ENCODE measurements at regions not wholly inside any gene's neighbourhood (a gene's known extent, or its start where the extent isn't known, plus 50 kb on each side); places are given as distances from the start of the nearest gene placed in this dataset.
A peak's percentile ranks its signal among the peaks of the same experiment; 100 is the strongest.

DNA sequence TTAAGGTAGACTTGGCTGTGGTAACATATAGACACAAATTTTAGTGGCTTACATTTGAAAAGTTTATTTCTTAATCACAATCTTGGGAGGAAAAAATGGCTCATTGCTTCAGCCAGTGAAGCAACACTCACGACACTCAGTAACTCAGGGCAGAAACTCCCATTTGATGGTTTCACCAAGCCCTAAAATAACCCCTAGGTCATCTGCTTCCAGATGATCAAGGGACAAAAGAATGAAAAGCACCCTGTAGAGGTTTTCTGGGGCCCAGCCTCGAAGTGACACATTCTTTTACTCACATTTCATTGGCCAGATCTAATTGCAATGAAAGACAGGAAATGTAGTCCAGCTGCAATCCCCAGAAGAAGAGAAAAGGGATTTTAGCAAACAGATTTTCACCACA, 275.9 kb downstream of the TMX3 start:
- Histone ChIP-seq H3K36me3 (ENCODE audit: control insufficient read depth in 2 of 4, insufficient read depth in 4 of 4, low read length in 3 of 4) (no peaks in the 10 kb centered on the region), H3K18ac (ENCODE audit: extremely low read depth, low read length) (no peak overlapping the region), H3K27me3 (replicated peaks in 1 of 4; ENCODE audit: control insufficient read depth in 3 of 4, extremely low read depth in 1 of 4, insufficient read depth in 3 of 4, low read length in 3 of 4) (no peaks in the 10 kb centered on the region), H2BK20ac (ENCODE audit: low read length) (no peak overlapping the region), H4K20me1 (replicated peaks in 1 of 2; ENCODE audit: control insufficient read depth in 1 of 2, insufficient read depth in 2 of 2, low read length in 2 of 2) (no peaks in the 10 kb centered on the region), H3K4me3 (ENCODE audit: extremely low read depth in 1 of 4, insufficient read depth in 2 of 4, low read depth in 3 of 4, low read length in 4 of 4) (no peak overlapping the region), H2BK12ac (ENCODE audit: low read depth, low read length) (no peak overlapping the region), H3K79me1 (ENCODE audit: low read depth, low read length) (no peaks in the 10 kb centered on the region), H3K23me2 (ENCODE audit: low read depth, low read length) (no peaks in the 10 kb centered on the region), H3K79me2 (ENCODE audit: control insufficient read depth in 1 of 2, insufficient read depth in 2 of 2, low read length in 2 of 2) (no peaks in the 10 kb centered on the region), H4K5ac (ENCODE audit: insufficient read length, low read depth, low read length) (no peak overlapping the region), H2BK120ac (replicated peaks; ENCODE audit: low read depth, low read length) (no peak overlapping the region), H2AFZ (ENCODE audit: low read length) (no peak overlapping the region), H3K4ac (replicated peaks; ENCODE audit: insufficient read length, low read depth, low read length) (no peak overlapping the region), H2BK5ac (ENCODE audit: low read depth, low read length) (no peak overlapping the region), H2AK5ac (ENCODE audit: low read depth, low read length) (no peak overlapping the region), H4K91ac (replicated peaks; ENCODE audit: insufficient read length, low read length) (no peak overlapping the region), H3K9ac (replicated peaks in 1 of 4; ENCODE audit: extremely low read depth in 1 of 4, low read depth in 3 of 4, low read length in 3 of 4) (no peak overlapping the region), H3K23ac (ENCODE audit: insufficient read length) (no peak overlapping the region), H3K56ac (replicated peaks; ENCODE audit: insufficient read length, low read depth, low read length) (no peak overlapping the region), H3K27ac (ENCODE audit: low read depth, low read length) (no peak overlapping the region), H3K4me2 (ENCODE audit: insufficient read depth in 1 of 2, low read depth in 2 of 2, low read length in 2 of 2) (no peak overlapping the region; a peak in 1 of 4 replicates), H3K9me3 (ENCODE audit: insufficient read depth in 2 of 2, low read depth in 1 of 2, low read length in 1 of 2) (0 out of 4 replicates have a peak, but pooled peaks cover 0 to 8% of the 10 kb centered on the region in 2 experiments), H4K8ac (ENCODE audit: extremely low read depth, insufficient read depth, low read length) (no peak overlapping the region), H3K4me1 (replicated peaks in 1 of 4; ENCODE audit: control insufficient read depth in 3 of 4, insufficient read depth in 4 of 4, low read length in 3 of 4) (peaks cover 0 to 3% (median 0%) of the 10 kb centered on the region in 4 experiments; a peak in 1 of 7 replicates), H2BK15ac (ENCODE audit: low read length) (no peak overlapping the region), H3K14ac (ENCODE audit: insufficient read length) (no peak overlapping the region)
- FAIRE-seq (no peak), DNase-seq (ENCODE audit: low read depth in 1 of 2, low spot score in 2 of 2) (no peak)
- POLR2A ChIA-PET (ENCODE audit: partially characterized antibody): no interaction called here
- TF ChIP-seq PHF8 (conservative IDR thresholded peaks at IDR 0.05; ENCODE audit: low read depth, low read length) (no peak), CEBPB (IDR thresholded peaks at IDR 0.05; ENCODE audit: low read depth, low read length) (0 out of 2 replicates have a peak, but pooled peaks have one; percentile 37)
- 61% methylated on average over 2 of the region's 2 CpGs; no CpG with 5 or more reads in 1 of the 2 experiments for whole genome bisulfite sequencing, 2 experiments (ENCODE audit: extremely low coverage in 1 of 2, insufficient coverage in 1 of 2, insufficient read length in 1 of 2, insufficient replicate concordance in 2 of 2, low coverage in 1 of 2, low lambda C conversion rate in 2 of 2, missing lambda C conversion rate in 1 of 2)
- CTCF ChIA-PET (ENCODE audit: partially characterized antibody): no interaction called here
